Stimulated activated CD4-positive, alpha-beta T cell treated with anti-CD3 and anti-CD28 coated beads, Interleukin-1b, Interleukin-23, amount 100 ng/mL, for 24 hours (primary cell): ENCODE measurements at regions not wholly inside any gene's neighbourhood (a gene's known extent, or its start where the extent isn't known, plus 50 kb on each side); places are given as distances from the start of the nearest gene placed in this dataset.
"Not testable (repeated sequence)": the region's sequence is repeated elsewhere in the genome, so short reads cannot be mapped to it uniquely, and the experiment has no call there.

Source experiments
- DNase-seq, 4 experiments: peaks; one replicate each; pipeline ENCODE4 v3.0.0-alpha.2; 2020; ENCODE audit warnings: low read depth in 4 of 4, low spot score in 1 of 4

- no peak for DNase-seq
Observed at GRCh38 chr4:58075724-58076123, 965.5 kb upstream of the IGFBP7 start.

GRCh38 chr4:58074382-58074781 is 964.2 kb upstream of the IGFBP7 start:
- no peak for DNase-seq

- no peak for DNase-seq
Observed at GRCh38 chr4:58070726-58071125, 960.5 kb upstream of the IGFBP7 start.

GRCh38 chr4:58064653-58065052 is 954.5 kb upstream of the IGFBP7 start:
- DNase-seq = no peak

- no peak for DNase-seq
Observed at GRCh38 chr4:58063404-58064160, 953.4 kb upstream of the IGFBP7 start.

- DNase-seq = no peak
Observed at GRCh38 chr4:58061967-58062366, 951.8 kb upstream of the IGFBP7 start.

- no peak for DNase-seq
Observed at GRCh38 chr4:58050439-58050838, 940.3 kb upstream of the IGFBP7 start.

- DNase-seq = no peak
Observed at GRCh38 chr4:58048491-58048890, 938.3 kb upstream of the IGFBP7 start.

GRCh38 chr4:58042176-58042575 is 932.0 kb upstream of the IGFBP7 start:
- DNase-seq = no peak

GRCh38 chr4:57993944-57994343 is 883.8 kb upstream of the IGFBP7 start:
- no peak for DNase-seq

GRCh38 chr4:57989430-57989829 is 879.2 kb upstream of the IGFBP7 start:
- no peak for DNase-seq

GRCh38 chr4:57985161-57985560 is 875.0 kb upstream of the IGFBP7 start:
- no peak for DNase-seq

- no peak for DNase-seq
Observed at GRCh38 chr4:57981123-57981522, 870.9 kb upstream of the IGFBP7 start.

- DNase-seq = no peak
Observed at GRCh38 chr4:57974821-57975220, 864.6 kb upstream of the IGFBP7 start.

GRCh38 chr4:57973819-57974218 is 863.6 kb upstream of the IGFBP7 start:
- no peak for DNase-seq

GRCh38 chr4:57971261-57971660 is 861.1 kb upstream of the IGFBP7 start:
- no peak for DNase-seq

GRCh38 chr4:57966987-57967760 is 857.0 kb upstream of the IGFBP7 start:
- DNase-seq = no peak

- DNase-seq = not testable (repeated sequence)
Observed at GRCh38 chr4:57965431-57965830, 855.2 kb upstream of the IGFBP7 start.

GRCh38 chr4:57945298-57945697 is 835.1 kb upstream of the IGFBP7 start:
- DNase-seq = no peak

GRCh38 chr4:57943682-57944081 is 833.5 kb upstream of the IGFBP7 start:
- DNase-seq = no peak

GRCh38 chr4:57937326-57937725 is 827.1 kb upstream of the IGFBP7 start:
- DNase-seq = not testable (repeated sequence)

GRCh38 chr4:57926311-57926710 is 816.1 kb upstream of the IGFBP7 start:
- no peak for DNase-seq

- DNase-seq = no peak
Observed at GRCh38 chr4:57924951-57925350, 814.8 kb upstream of the IGFBP7 start.
